ENCODE measurements at regions not wholly inside any gene's neighbourhood (a gene's known extent, or its start where the extent isn't known, plus 50 kb on each side); places are given as distances from the start of the nearest gene placed in this dataset.

DNA sequence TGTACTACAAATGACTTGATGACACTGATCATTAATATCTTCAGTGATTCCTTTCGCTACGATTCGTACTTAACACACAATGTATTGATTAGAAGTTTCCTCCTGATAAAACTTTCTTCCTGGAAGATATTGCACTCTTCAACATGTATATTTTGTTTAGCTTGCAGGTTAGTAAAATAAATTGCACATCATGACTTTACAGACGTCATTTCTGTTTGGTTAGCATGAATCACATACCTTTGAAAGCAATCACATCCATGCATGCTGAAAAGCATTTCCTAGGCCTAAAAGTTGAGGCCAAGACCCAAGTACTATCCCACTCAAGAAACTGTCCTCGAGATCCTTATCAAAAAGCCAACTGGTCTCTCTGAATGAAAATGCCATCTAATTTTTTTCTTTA lies 1841.0 kb upstream of the PCDH7 start:
- no TSS peak for BruUV-seq (replicated peaks)
- ChIA-PET POLR2A (no interaction called here), CTCF (no interaction called here)
- DNase-seq (ENCODE audit: low read depth, low spot score): no peak
- Histone ChIP-seq H3K9me3 (ENCODE audit: control insufficient read depth, insufficient read depth, low read depth, low read length) (no peaks in the 10 kb centered on the region), H3K27me3 (ENCODE audit: control insufficient read depth, insufficient read depth, low read length) (no peaks in the 10 kb centered on the region), H3K4me3 (ENCODE audit: low read depth in 2 of 2, low read length in 2 of 2) (no peak overlapping the region), H3K36me3 (ENCODE audit: control insufficient read depth, insufficient read depth, low read length) (no peaks in the 10 kb centered on the region), H3K27ac (ENCODE audit: low read length) (no peak overlapping the region), H3K4me1 (ENCODE audit: control insufficient read depth, insufficient read depth, low read length) (no peaks in the 10 kb centered on the region)
- in situ Hi-C loops (cut with HindIII; ENCODE audit: low pct_unique_long_range_greater_than_20kb, low sequenced_read_pairs): no loop called here
- no peak for ATAC-seq
- intact Hi-C loops (cut with micrococcal nuclease; ENCODE audit: unreplicated experiment): no loop called here
- no peak for TF ChIP-seq CTCF (IDR thresholded peaks at IDR 0.05)
- TF ChIP-seq REST (IDR thresholded peaks at IDR 0.05; ENCODE audit: insufficient read depth in 1 of 2, low read depth in 2 of 2, low read length in 1 of 2): no peak
- no peak for TF ChIP-seq TCF7L2 (IDR thresholded peaks at IDR 0.05; ENCODE audit: low read depth, low read length)
- TF ChIP-seq POLR2AphosphoS5 (IDR thresholded peaks at IDR 0.05; ENCODE audit: low read depth, low read length): no peak
- TF ChIP-seq SIN3A (IDR thresholded peaks at IDR 0.05; ENCODE audit: borderline replicate concordance, insufficient read depth, low read depth, low read length): no peak

DNA sequence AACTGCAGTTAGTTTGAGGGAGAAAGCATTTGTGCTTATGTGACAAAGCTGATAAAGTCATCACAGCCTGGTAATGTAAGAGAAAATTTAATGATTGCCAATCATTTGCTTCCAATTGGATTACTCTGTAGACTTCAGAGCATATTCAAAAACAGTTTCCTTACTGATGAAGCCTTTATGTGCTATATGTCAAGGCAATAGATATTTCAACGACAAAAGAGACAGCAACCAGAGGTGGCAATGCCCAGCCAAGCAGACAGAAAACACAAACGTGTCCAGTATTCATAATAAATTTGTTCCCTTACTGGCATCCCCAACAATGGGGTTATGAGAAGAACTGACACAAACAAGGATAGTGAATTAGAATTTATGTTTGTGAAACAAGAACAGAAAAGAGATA lies 1840.3 kb upstream of the PCDH7 start:
- no peak overlapping the region for H3K4me3 ChIP-seq (ENCODE audit: low read depth in 2 of 2, low read length in 2 of 2)
- DNase-seq (ENCODE audit: low read depth, low spot score) (no peak), ATAC-seq (no peak)
- CTCF ChIA-PET: no interaction called here
- no peak for TF ChIP-seq TCF7L2 (IDR thresholded peaks at IDR 0.05; ENCODE audit: low read depth, low read length)
- no peak for TF ChIP-seq SIN3A (IDR thresholded peaks at IDR 0.05; ENCODE audit: borderline replicate concordance, insufficient read depth, low read depth, low read length)
- no peak for TF ChIP-seq CTCF (IDR thresholded peaks at IDR 0.05)
- no peak for TF ChIP-seq REST (IDR thresholded peaks at IDR 0.05; ENCODE audit: insufficient read depth in 1 of 2, low read depth in 2 of 2, low read length in 1 of 2)
- TF ChIP-seq POLR2AphosphoS5 (IDR thresholded peaks at IDR 0.05; ENCODE audit: low read depth, low read length): no peak
- in situ Hi-C loops (cut with HindIII; ENCODE audit: low pct_unique_long_range_greater_than_20kb, low sequenced_read_pairs) (no loop called here), intact Hi-C loops (cut with micrococcal nuclease; ENCODE audit: unreplicated experiment) (no loop called here)
- POLR2A ChIA-PET: no interaction called here
- H3K9me3 ChIP-seq (ENCODE audit: control insufficient read depth, insufficient read depth, low read depth, low read length): no peaks in the 10 kb centered on the region
- H3K27me3 ChIP-seq (ENCODE audit: control insufficient read depth, insufficient read depth, low read length): no peaks in the 10 kb centered on the region
- no peak overlapping the region for H3K27ac ChIP-seq (ENCODE audit: low read length)
- H3K4me1 ChIP-seq (ENCODE audit: control insufficient read depth, insufficient read depth, low read length): no peaks in the 10 kb centered on the region
- H3K36me3 ChIP-seq (ENCODE audit: control insufficient read depth, insufficient read depth, low read length): no peaks in the 10 kb centered on the region
- BruUV-seq (replicated peaks): no TSS peak

Measured in Panc1 (cell line).